ENCODE measurements at regions not wholly inside any gene's neighbourhood (a gene's known extent, or its start where the extent isn't known, plus 50 kb on each side); places are given as distances from the start of the nearest gene placed in this dataset.

DNA sequence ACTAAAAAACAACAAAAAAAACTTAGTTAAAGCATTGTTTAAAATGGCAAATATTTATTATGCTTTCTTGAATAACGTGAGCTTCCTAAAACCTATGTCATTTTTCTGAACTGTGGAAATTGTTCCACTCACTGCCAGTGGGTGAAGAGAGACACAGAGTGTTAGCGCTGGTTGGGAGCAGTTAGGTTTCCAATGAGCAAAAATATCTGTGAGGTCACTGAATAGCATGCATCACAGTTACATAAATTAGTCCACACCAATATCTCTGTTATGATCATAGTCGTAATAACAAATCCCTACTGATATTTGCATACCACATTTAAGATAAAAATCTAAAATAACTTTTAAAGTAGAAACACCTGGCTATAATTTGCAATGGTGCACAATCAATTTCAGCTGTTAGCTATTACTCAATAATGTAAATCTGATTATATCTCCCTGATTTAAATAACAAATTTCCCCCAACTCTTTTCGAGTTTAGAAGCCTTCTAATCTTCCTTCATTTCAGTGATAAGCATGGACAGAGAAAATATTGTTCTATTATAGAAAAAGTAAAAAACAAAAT lies 1094.0 kb upstream of the KLHL29 start:
- no peak for DNase-seq

DNA sequence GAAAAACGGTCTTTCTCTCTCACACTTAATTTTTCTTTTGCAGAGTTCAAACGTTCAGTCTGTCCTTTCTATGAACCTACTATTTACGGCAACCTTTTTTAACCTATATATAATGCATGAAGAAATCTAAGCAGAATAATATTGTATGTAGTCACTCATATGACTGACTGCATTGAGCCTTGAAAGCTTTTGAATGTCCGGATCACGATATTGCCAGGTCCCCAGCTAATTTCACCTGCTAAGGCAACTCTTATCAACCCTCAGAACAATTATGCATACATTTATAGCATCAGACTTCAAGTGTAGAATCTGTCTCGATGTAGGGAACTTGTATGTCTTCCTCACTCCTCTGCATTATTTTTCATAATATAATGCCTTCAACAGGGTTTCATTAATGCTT lies 1083.8 kb upstream of the KLHL29 start:
- no peak for DNase-seq

- DNase-seq = no peak
Observed at GRCh38 chr2:22326250-22326649, 1058.7 kb upstream of the KLHL29 start.

DNA sequence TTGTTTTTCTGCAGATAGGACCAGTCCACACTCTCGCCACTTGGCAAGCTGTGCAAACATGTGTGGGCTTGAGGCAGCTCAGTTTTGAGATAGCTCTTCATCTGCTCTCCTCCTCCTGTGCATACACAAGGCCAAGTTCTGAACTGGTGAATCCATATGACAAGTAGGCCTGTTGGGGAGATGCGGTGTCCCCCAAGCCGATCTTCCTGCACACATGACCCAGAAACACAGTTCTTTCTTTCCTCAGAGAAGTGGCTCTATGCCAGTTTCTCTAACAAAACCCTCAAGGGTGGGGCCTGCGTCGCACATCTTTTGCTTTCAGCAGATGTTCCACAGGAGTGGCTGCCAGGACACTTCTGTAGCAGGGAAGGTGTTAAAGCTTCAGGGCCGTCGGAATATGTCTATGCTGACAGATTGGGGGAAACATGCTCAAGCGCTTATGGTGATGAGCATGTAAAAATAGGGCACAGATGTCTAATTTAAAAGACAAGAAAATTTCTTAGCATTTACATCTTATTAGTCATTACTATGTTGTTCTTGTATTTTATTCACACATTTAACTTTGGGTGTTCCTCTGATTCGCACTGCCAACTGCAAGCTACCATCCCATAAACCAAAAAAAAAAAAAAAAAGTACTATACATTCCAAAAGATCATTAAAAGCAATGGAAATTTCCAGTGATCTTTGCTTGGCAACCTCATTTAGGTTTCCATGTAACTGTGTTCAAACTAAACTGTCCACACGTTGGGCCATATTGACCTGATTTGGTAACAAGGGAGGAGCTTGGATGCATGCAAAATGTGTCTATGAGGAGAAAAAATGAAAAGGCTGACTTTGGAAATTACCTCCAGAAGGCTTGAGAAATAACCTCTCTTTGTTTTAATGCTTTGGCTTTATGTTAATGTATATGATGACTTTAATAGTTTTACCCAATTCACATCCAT lies 1055.5 kb upstream of the KLHL29 start:
- DNase-seq = no peak

- no peak for DNase-seq
Observed at GRCh38 chr2:22336414-22336813, 1048.6 kb upstream of the KLHL29 start.

DNA sequence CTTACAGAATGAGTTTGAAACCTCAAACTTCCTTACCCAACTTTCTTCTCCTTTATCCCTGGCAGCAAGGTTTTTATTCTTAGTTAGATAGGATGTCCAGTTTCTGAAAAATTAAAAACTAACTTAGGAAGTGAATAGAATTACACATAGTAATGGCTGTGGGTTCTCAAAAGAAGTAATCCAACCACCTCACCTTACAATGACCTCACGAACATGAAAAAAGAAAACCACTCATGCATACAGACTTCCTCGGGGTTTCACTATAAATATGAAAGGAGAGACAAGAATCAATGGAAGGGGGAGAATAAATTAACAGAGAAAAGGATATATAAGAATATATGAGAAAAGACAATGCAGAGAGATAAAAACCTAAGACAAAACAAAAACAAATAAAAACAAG lies 1044.3 kb upstream of the KLHL29 start:
- DNase-seq = no peak

DNA sequence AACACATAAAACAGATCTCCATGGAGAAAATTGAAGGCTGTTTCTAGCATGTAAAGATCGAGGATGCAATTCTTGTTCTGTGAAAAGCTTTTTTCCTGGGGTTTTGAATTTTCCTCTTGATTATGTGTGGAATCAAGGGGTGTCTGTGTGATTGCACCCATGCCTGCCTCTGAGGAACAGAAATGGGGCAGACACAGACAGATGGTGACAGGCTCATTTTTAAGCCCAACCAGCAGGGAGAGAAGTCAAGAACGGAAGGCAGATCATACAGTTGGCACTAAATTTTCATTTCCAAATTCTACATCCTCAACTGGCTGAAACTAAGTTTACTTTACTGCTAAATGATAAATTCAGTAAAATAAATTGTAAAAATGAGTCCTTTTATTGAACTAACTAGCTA lies 1037.7 kb upstream of the KLHL29 start:
- no peak for DNase-seq

DNA sequence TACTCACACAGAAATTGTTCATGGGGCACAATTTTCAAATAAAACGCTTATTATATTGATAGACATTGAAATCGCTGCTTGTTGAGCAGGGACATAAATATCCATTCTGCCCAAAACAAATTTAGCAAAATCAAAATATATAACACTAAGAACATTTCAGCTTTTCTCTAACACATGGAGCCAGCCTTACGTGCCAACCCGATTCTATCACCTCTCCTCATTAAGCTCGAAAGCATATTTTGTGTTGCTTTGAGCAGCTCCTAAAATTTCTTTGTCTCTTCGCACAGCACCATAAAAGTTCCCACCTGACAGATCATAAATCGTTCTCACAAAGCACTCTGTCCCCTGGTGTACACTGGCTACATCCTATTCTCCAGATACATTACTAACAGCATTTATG lies 1034.4 kb upstream of the KLHL29 start:
- DNase-seq = no peak

GRCh38 chr2:22355816-22356433 lies 1029.1 kb upstream of the KLHL29 start:
- peak; percentile 39 for DNase-seq

DNA sequence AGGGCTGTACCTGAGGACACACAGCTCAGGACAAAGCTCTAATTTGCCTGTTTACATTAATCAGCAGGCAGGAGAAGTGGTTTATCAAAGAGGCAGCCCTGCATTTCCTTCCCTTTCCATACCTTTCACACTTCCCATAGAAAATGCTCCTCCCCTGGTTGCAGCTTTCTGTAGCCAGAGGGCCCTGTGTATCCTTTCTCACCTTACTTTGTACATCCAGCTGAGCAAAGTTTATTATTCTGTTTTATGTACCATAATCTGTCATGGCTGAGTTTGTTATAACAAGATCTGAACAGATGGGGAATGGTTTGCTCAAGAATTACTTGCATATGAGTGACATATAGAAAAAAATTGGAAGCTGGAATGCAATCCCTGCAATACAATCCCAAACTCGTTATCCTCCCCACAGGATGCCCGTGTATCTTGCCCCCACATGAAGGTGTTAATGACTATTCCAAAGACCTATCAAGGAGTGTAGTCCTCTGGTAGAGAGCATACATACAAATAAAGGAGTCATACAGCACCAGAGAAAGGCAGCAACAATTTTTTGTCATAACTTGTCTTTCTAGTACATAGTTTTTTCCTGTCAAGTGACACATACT lies 1025.8 kb upstream of the KLHL29 start:
- no peak for DNase-seq

GRCh38 chr2:22360735-22361374 lies 1024.1 kb upstream of the KLHL29 start:
- no peak for DNase-seq

GRCh38 chr2:22361571-22361970 lies 1023.4 kb upstream of the KLHL29 start:
- no peak for DNase-seq

- no peak for DNase-seq
Observed at GRCh38 chr2:22375096-22375495, 1009.9 kb upstream of the KLHL29 start.

DNA sequence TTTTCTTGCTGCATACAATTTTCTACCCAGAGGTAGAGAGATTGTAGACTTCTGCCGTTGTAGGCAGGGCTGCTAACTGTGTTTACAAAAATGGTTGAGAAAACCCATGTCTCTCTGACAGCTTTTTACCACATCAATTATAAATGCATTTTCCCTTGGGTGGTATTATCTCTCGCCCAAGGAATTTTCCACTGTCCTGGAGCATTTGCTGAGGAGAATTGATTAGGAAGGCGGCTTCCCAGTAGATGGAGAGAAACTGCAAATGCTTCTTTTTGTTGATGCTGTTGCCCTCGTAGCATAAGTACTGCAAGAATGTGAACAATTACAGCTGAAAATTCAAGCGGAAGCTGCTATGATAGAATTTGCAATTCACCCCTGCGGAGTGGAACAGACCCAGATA lies 1007.7 kb upstream of the KLHL29 start:
- DNase-seq = no peak

- DNase-seq = no peak
Observed at GRCh38 chr2:22382479-22383169, 1002.4 kb upstream of the KLHL29 start.

DNA sequence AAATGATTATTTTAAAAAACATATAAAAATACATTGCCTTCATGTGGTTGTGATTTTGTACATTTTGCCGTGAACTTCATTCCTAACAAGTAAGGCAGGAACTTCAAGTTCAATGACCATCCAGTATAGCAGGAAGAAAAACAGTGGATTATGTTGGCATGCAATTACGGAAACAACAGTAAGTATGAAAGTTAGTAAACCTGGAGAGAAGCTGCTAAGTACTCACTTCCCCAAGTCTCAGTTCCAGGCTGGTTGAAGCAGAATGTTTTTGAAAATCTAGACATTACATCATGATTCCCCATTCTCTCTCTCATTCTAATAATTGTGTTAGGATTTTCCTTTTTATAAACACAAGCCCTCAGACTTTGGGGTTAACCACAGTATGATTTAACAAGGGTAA lies 987.1 kb upstream of the KLHL29 start:
- DNase-seq = no peak

DNA sequence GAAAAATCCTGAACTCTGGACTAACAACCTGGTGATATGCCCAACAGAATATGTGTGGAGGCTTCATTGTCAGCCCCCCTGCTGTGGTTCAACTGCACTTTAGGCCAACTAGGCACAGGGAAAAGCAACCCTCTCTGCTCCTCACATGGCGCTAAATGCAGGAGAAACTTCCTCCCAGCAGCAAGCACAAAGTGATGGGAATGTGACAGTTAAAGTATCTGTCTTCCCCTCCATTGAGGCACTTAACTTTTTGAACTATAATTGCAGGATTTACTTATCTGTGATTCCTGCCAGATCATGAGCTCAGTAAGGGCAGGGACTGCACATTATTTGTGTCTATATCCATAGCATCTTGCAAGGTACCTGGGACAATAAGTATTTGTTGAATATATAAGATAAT lies 981.2 kb upstream of the KLHL29 start:
- DNase-seq = no peak

DNA sequence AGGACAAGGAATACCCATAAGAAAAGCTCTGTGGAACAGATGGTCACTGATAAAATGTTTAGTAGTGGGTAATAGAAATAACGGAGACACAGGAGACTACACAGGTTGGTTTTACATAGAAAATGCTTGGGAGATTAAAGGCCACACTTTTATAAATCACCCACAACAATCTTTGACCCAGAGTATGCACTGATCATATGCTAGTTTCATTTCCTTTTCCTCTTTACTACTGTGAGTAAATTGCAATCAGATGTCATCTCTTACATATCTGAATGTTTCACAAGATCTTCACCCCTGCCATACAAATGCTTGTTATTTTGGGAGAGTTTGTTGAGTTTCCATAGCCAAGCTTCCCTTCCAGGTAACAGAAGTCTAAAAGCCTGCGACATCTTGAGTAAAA lies 978.4 kb upstream of the KLHL29 start:
- no peak for DNase-seq

DNA sequence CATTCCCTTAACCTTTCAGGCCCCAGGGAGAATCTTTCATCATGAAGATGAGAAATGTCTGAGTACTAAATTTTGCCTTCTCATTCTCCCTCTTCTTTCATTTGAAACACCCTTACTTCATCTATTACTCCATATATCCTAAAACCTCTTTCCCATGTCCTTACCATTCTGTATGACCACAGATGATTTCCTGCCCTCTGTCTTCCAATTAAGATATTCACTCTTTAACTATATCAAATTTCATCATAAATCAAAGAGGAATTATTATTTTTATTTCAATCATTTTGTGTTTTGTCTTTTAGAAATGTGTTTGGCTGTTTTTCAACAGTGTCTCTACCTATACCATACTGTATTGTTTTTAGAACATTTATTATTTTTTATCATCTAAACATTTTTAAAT lies 964.9 kb upstream of the KLHL29 start:
- DNase-seq = no peak

- DNase-seq = no peak
Observed at GRCh38 chr2:22442051-22442450, 942.9 kb upstream of the KLHL29 start.

GRCh38 chr2:22444281-22444680 lies 940.7 kb upstream of the KLHL29 start:
- DNase-seq = no peak

GRCh38 chr2:22449696-22450095 lies 935.3 kb upstream of the KLHL29 start:
- DNase-seq = no peak

- no peak for DNase-seq
Observed at GRCh38 chr2:22450831-22451230, 934.1 kb upstream of the KLHL29 start.
